ENCODE measurements at regions not wholly inside any gene's neighbourhood (a gene's known extent, or its start where the extent isn't known, plus 50 kb on each side); places are given as distances from the start of the nearest gene placed in this dataset.

- H3K4me1 ChIP-seq (ENCODE audit: insufficient read depth, low read length): no peaks in the 10 kb centered on the region
- no peak overlapping the region for H2AFZ ChIP-seq (ENCODE audit: low read depth, low read length)
- no peaks in the 10 kb centered on the region for H3K9me3 ChIP-seq (ENCODE audit: low read length)
- H3K27me3 ChIP-seq (ENCODE audit: insufficient read depth, low read length): no peaks in the 10 kb centered on the region
- no peak overlapping the region for H3K4me3 ChIP-seq (ENCODE audit: low read length)
- H3K36me3 ChIP-seq (ENCODE audit: insufficient read depth, low read length): no peaks in the 10 kb centered on the region
These were observed 552.4 kb upstream of the CHRM3 start for GRCh38 chr1:238833919-238834318.

- no peak overlapping the region for H3K4me3 ChIP-seq (ENCODE audit: low read length)
- H2AFZ ChIP-seq (ENCODE audit: low read depth, low read length): no peak overlapping the region
- H3K4me1 ChIP-seq (ENCODE audit: insufficient read depth, low read length): no peaks in the 10 kb centered on the region
- H3K36me3 ChIP-seq (ENCODE audit: insufficient read depth, low read length): no peaks in the 10 kb centered on the region
- no peaks in the 10 kb centered on the region for H3K27me3 ChIP-seq (ENCODE audit: insufficient read depth, low read length)
- no peaks in the 10 kb centered on the region for H3K9me3 ChIP-seq (ENCODE audit: low read length)
These were observed 554.3 kb upstream of the CHRM3 start for GRCh38 chr1:238832106-238832505.

- Histone ChIP-seq H3K9me3 (ENCODE audit: low read length) (no peaks in the 10 kb centered on the region), H3K36me3 (ENCODE audit: insufficient read depth, low read length) (no peaks in the 10 kb centered on the region), H3K4me3 (ENCODE audit: low read length) (no peak overlapping the region), H3K4me1 (ENCODE audit: insufficient read depth, low read length) (no peaks in the 10 kb centered on the region), H3K27me3 (ENCODE audit: insufficient read depth, low read length) (no peaks in the 10 kb centered on the region), H2AFZ (ENCODE audit: low read depth, low read length) (no peak overlapping the region)
These were observed 556.2 kb upstream of the CHRM3 start for GRCh38 chr1:238830036-238830611.

- no peak overlapping the region for H2AFZ ChIP-seq (ENCODE audit: low read depth, low read length)
- no peaks in the 10 kb centered on the region for H3K36me3 ChIP-seq (ENCODE audit: insufficient read depth, low read length)
- no peak overlapping the region for H3K4me3 ChIP-seq (ENCODE audit: low read length)
- no peaks in the 10 kb centered on the region for H3K27me3 ChIP-seq (ENCODE audit: insufficient read depth, low read length)
- no peaks in the 10 kb centered on the region for H3K4me1 ChIP-seq (ENCODE audit: insufficient read depth, low read length)
- H3K9me3 ChIP-seq (ENCODE audit: low read length): no peaks in the 10 kb centered on the region
These were observed 559.5 kb upstream of the CHRM3 start for GRCh38 chr1:238826891-238827290.

- H3K4me3 ChIP-seq (ENCODE audit: low read length): no peak overlapping the region
- H3K27me3 ChIP-seq (ENCODE audit: insufficient read depth, low read length): no peaks in the 10 kb centered on the region
- no peaks in the 10 kb centered on the region for H3K9me3 ChIP-seq (ENCODE audit: low read length)
- H3K4me1 ChIP-seq (ENCODE audit: insufficient read depth, low read length): no peaks in the 10 kb centered on the region
- H2AFZ ChIP-seq (ENCODE audit: low read depth, low read length): no peak overlapping the region
- no peaks in the 10 kb centered on the region for H3K36me3 ChIP-seq (ENCODE audit: insufficient read depth, low read length)
These were observed 563.0 kb upstream of the CHRM3 start for GRCh38 chr1:238823416-238823815.

- Histone ChIP-seq H3K9me3 (ENCODE audit: low read length) (no peaks in the 10 kb centered on the region), H3K4me3 (ENCODE audit: low read length) (no peak overlapping the region), H3K4me1 (ENCODE audit: insufficient read depth, low read length) (peaks cover 14% of the 10 kb centered on the region), H2AFZ (ENCODE audit: low read depth, low read length) (no peak overlapping the region), H3K27me3 (ENCODE audit: insufficient read depth, low read length) (no peaks in the 10 kb centered on the region), H3K36me3 (ENCODE audit: insufficient read depth, low read length) (no peaks in the 10 kb centered on the region)
These were observed 575.0 kb upstream of the CHRM3 start for GRCh38 chr1:238811211-238811879.

- Histone ChIP-seq H3K9me3 (ENCODE audit: low read length) (no peaks in the 10 kb centered on the region), H3K36me3 (ENCODE audit: insufficient read depth, low read length) (no peaks in the 10 kb centered on the region), H3K27me3 (ENCODE audit: insufficient read depth, low read length) (no peaks in the 10 kb centered on the region), H3K4me1 (ENCODE audit: insufficient read depth, low read length) (no peaks in the 10 kb centered on the region), H2AFZ (ENCODE audit: low read depth, low read length) (no peak overlapping the region), H3K4me3 (ENCODE audit: low read length) (no peak overlapping the region)
These were observed 595.5 kb upstream of the CHRM3 start for GRCh38 chr1:238790882-238791281.

DNA sequence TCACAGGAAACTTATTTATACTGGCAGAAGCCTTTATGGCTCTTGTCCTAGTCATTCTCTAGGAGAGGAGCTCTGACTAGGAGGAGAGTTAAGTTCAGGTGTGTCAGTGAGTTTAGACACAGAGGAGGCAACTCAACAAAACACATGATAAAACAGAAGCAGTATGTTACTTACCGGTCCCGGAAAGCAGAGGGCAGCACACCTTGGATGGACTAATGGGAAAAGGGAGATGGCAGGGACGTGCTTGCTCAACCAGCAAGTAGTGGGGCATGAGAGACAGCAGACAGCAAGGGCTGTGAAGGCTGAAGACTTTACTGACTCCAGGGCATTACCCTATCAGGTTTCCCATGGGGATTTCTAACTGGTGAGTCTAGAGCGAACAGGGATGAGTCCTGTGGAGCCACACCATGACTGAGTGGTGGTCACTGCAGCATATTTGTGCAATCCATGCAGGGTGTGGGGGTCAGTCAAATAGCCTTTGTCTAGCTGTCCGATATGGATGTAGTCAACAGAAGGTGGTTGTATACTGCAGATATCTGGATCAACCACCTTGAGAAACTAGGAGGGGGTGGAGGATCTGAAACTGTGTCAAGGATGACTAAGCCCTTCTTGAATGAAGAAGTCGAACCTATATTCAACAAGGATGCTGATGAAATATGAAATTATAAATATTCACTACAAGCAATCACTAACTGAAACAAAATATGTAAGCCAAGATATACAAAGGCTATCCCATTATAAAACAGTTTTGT, 596.3 kb upstream of the CHRM3 start:
- Histone ChIP-seq H3K27me3 (ENCODE audit: insufficient read depth, low read length) (no peaks in the 10 kb centered on the region), H3K4me3 (ENCODE audit: low read length) (no peak overlapping the region), H3K36me3 (ENCODE audit: insufficient read depth, low read length) (no peaks in the 10 kb centered on the region), H2AFZ (ENCODE audit: low read depth, low read length) (no peak overlapping the region), H3K4me1 (ENCODE audit: insufficient read depth, low read length) (no peaks in the 10 kb centered on the region), H3K9me3 (ENCODE audit: low read length) (no peaks in the 10 kb centered on the region)

DNA sequence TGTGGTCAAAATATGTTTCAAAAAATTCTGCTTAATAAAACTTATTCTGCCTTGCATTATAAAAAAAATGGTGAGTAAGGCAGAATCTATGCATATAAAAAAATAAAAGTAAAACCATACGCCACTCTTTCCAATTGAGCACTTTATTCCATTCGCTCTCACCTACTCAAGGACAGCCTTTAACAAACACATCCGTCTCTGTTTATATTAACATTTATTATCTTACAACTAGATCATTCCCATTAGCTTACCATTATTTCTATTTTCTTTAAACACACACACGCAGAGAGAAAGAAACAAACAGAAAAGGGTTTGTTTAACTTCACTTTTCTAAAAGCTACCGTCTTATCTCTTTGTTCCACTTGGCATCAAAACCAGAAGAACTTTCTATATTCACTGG, 598.9 kb upstream of the CHRM3 start:
- Histone ChIP-seq H3K4me1 (ENCODE audit: insufficient read depth, low read length) (no peaks in the 10 kb centered on the region), H3K9me3 (ENCODE audit: low read length) (no peaks in the 10 kb centered on the region), H3K36me3 (ENCODE audit: insufficient read depth, low read length) (no peaks in the 10 kb centered on the region), H3K4me3 (ENCODE audit: low read length) (no peak overlapping the region), H3K27me3 (ENCODE audit: insufficient read depth, low read length) (no peaks in the 10 kb centered on the region), H2AFZ (ENCODE audit: low read depth, low read length) (no peak overlapping the region)

GRCh38 chr1:238783633-238784032, 602.7 kb upstream of the CHRM3 start:
- no peak overlapping the region for H2AFZ ChIP-seq (ENCODE audit: low read depth, low read length)
- H3K36me3 ChIP-seq (ENCODE audit: insufficient read depth, low read length): no peaks in the 10 kb centered on the region
- no peaks in the 10 kb centered on the region for H3K27me3 ChIP-seq (ENCODE audit: insufficient read depth, low read length)
- H3K4me1 ChIP-seq (ENCODE audit: insufficient read depth, low read length): no peaks in the 10 kb centered on the region
- no peaks in the 10 kb centered on the region for H3K9me3 ChIP-seq (ENCODE audit: low read length)
- H3K4me3 ChIP-seq (ENCODE audit: low read length): no peak overlapping the region

GRCh38 chr1:238779716-238780115, 606.7 kb upstream of the CHRM3 start:
- Histone ChIP-seq H3K4me3 (ENCODE audit: low read length) (no peak overlapping the region), H3K4me1 (ENCODE audit: insufficient read depth, low read length) (no peaks in the 10 kb centered on the region), H3K27me3 (ENCODE audit: insufficient read depth, low read length) (no peaks in the 10 kb centered on the region), H3K36me3 (ENCODE audit: insufficient read depth, low read length) (no peaks in the 10 kb centered on the region), H2AFZ (ENCODE audit: low read depth, low read length) (no peak overlapping the region), H3K9me3 (ENCODE audit: low read length) (no peaks in the 10 kb centered on the region)

DNA sequence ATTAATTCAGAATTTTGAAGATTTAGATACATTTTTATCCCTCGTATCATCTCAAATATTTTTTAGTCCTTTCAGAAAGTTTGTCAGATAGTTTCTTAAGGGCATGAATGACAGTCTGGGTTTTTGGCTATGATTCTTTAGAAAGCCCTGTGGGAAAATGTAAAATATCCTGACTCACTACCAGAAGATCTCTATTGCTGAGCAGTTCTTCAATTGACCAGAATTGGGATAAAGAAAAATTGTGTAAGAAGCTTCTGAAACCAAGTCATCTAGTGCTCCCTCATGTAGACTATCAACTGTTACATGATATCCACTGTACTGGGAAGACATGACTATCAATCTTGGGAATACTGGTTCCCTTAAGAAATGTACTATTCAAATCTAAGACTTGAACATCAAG, 608.3 kb upstream of the CHRM3 start:
- Histone ChIP-seq H3K27me3 (ENCODE audit: insufficient read depth, low read length) (no peaks in the 10 kb centered on the region), H3K4me1 (ENCODE audit: insufficient read depth, low read length) (no peaks in the 10 kb centered on the region), H2AFZ (ENCODE audit: low read depth, low read length) (no peak overlapping the region), H3K4me3 (ENCODE audit: low read length) (no peak overlapping the region), H3K36me3 (ENCODE audit: insufficient read depth, low read length) (no peaks in the 10 kb centered on the region), H3K9me3 (ENCODE audit: low read length) (no peaks in the 10 kb centered on the region)

GRCh38 chr1:238777551-238777950, 608.8 kb upstream of the CHRM3 start:
- no peak overlapping the region for H2AFZ ChIP-seq (ENCODE audit: low read depth, low read length)
- no peaks in the 10 kb centered on the region for H3K9me3 ChIP-seq (ENCODE audit: low read length)
- no peaks in the 10 kb centered on the region for H3K27me3 ChIP-seq (ENCODE audit: insufficient read depth, low read length)
- H3K4me1 ChIP-seq (ENCODE audit: insufficient read depth, low read length): no peaks in the 10 kb centered on the region
- H3K36me3 ChIP-seq (ENCODE audit: insufficient read depth, low read length): no peaks in the 10 kb centered on the region
- H3K4me3 ChIP-seq (ENCODE audit: low read length): no peak overlapping the region

All from neuron (in vitro differentiated cells).